IMR-90 (cell line): ENCODE measurements at regions not wholly inside any gene's neighbourhood (a gene's known extent, or its start where the extent isn't known, plus 50 kb on each side); places are given as distances from the start of the nearest gene placed in this dataset.

Experiments used
- ATAC-seq: fragments of 200-7000 bp; cut with Tn5 transposase; 2 replicates; pipeline ENCODE4 v1.9.1; 2020; ENCODE audit warnings: low read depth, mild to moderate bottlenecking, moderate library complexity
- BruUV-seq: library from RNA; stranded (reverse); fragments of 400-500 nt; replicated peaks from 2 replicates; lab custom pipeline; 2021; lab: Mats Ljungman, UMichigan
- CTCF ChIA-PET: fragments of 300-600 bp; formaldehyde crosslinking; extraction: SDS; loops from one replicate; lab custom pipeline; 2021; ENCODE audit warnings: antibody characterized with exemption; lab: Yijun Ruan, JAX
- POLR2A ChIA-PET: fragments of 300-600 bp; sonication (Branson Sonifier 250); formaldehyde crosslinking; loops from one replicate; lab custom pipeline; 2022; ENCODE audit warnings: antibody characterized with exemption; ENCODE audit not compliant: unreplicated experiment; lab: Charles Lee
- DNase-seq: peaks from one replicate; pipeline ENCODE4 v3.0.0; 2013
- H2AFZ ChIP-seq: replicated peaks from 2 replicates; pipeline ENCODE3; 2013; ENCODE audit warnings: low read length, mild to moderate bottlenecking; ENCODE audit not compliant: poor library complexity
- H2AK5ac ChIP-seq: 2 replicates; pipeline ENCODE4 v1.6.1; 2013; ENCODE audit warnings: low read depth, low read length, inconsistent platforms
- H2AK9ac ChIP-seq: replicated peaks from 2 replicates; pipeline ENCODE3; 2013; ENCODE audit warnings: mild to moderate bottlenecking, low read depth, low read length, moderate library complexity; ENCODE audit not compliant: poor library complexity
- H2BK120ac ChIP-seq: 2 replicates; pipeline ENCODE4 v1.6.1; 2013; ENCODE audit warnings: low read depth, low read length, inconsistent platforms
- H2BK15ac ChIP-seq: 3 replicates; pipeline ENCODE4 v1.6.1; 2013; ENCODE audit warnings: low read depth, low read length, inconsistent platforms
- H2BK20ac ChIP-seq: 2 replicates; pipeline ENCODE4 v1.6.1; 2013; ENCODE audit warnings: low read depth, mild to moderate bottlenecking, inconsistent platforms, low read length, moderate library complexity
- H2BK5ac ChIP-seq: 2 replicates; pipeline ENCODE4 v1.6.1; 2013; ENCODE audit warnings: mild to moderate bottlenecking, low read depth, low read length, inconsistent platforms; ENCODE audit not compliant: poor library complexity, severe bottlenecking
- H3K14ac ChIP-seq: replicated peaks from 2 replicates; pipeline ENCODE4 v1.6.1; 2013; ENCODE audit warnings: low read depth, low read length, inconsistent platforms
- H3K18ac ChIP-seq: 2 replicates; pipeline ENCODE4 v1.6.1; 2013; ENCODE audit warnings: low read depth, low read length, control low read depth
- H3K23ac ChIP-seq: 2 replicates; pipeline ENCODE4 v1.6.1; 2013; ENCODE audit warnings: low read depth, low read length, inconsistent platforms
- H3K27ac ChIP-seq: 2 replicates; pipeline ENCODE4 v1.5.1; 2013; ENCODE audit warnings: mild to moderate bottlenecking, control low read depth, low read length; ENCODE audit not compliant: insufficient read depth
- H3K27me3 ChIP-seq: 2 replicates; pipeline ENCODE4 v1.6.1; 2013; ENCODE audit warnings: low read length; ENCODE audit not compliant: control insufficient read depth, insufficient read depth
- H3K36me3 ChIP-seq: 2 replicates; pipeline ENCODE4 v1.6.1; 2013; ENCODE audit warnings: low read length, mixed read lengths; ENCODE audit not compliant: control insufficient read depth, insufficient read depth
- H3K4ac ChIP-seq: 2 replicates; pipeline ENCODE4 v1.6.1; 2013; ENCODE audit warnings: low read depth, low read length, inconsistent platforms
- H3K4me1 ChIP-seq: 2 replicates; pipeline ENCODE4 v1.6.1; 2013; ENCODE audit warnings: low read length, mixed read lengths; ENCODE audit not compliant: control insufficient read depth, insufficient read depth
- H3K4me2 ChIP-seq: 2 replicates; pipeline ENCODE4 v1.6.1; 2013; ENCODE audit warnings: low read depth, mild to moderate bottlenecking, control low read depth, low read length, moderate library complexity
- H3K4me3 ChIP-seq: 2 replicates; pipeline ENCODE4 v1.5.1; 2013; ENCODE audit warnings: low read depth, mild to moderate bottlenecking, control low read depth, low read length, moderate library complexity; ENCODE audit not compliant: insufficient read depth
- H3K56ac ChIP-seq: 2 replicates; pipeline ENCODE4 v1.6.1; 2013; ENCODE audit warnings: low read length, inconsistent platforms; ENCODE audit not compliant: insufficient read depth; ENCODE audit errors: extremely low read depth
- H3K79me1 ChIP-seq, 2 experiments: 2 replicates each; pipeline ENCODE4 v1.6.1; 2013; ENCODE audit warnings: low read length in 2 of 2, inconsistent platforms in 1 of 2, low read depth in 1 of 2
- H3K9ac ChIP-seq: 2 replicates; pipeline ENCODE4 v1.6.1; 2013; ENCODE audit warnings: low read depth, low read length, control low read depth
- H3K9me1 ChIP-seq: 2 replicates; pipeline ENCODE4 v1.6.1; 2013; ENCODE audit warnings: low read length, inconsistent platforms; ENCODE audit not compliant: insufficient read depth
- H3K9me3 ChIP-seq: 2 replicates; pipeline ENCODE4 v1.6.1; 2013; ENCODE audit warnings: low read length; ENCODE audit not compliant: control insufficient read depth, insufficient read depth
- H4K20me1 ChIP-seq: 2 replicates; pipeline ENCODE4 v1.6.1; 2013; ENCODE audit warnings: low read length, inconsistent platforms; ENCODE audit not compliant: insufficient read depth
- H4K5ac ChIP-seq: 2 replicates; pipeline ENCODE4 v1.6.1; 2013; ENCODE audit warnings: mild to moderate bottlenecking, low read depth, low read length, control low read depth
- H4K8ac ChIP-seq, 2 experiments: 2 replicates each; pipeline ENCODE4 v1.6.1; 2013; ENCODE audit warnings: low read depth in 2 of 2, low read length in 2 of 2, control low read depth in 1 of 2, inconsistent platforms in 1 of 2
- H4K91ac ChIP-seq: 2 replicates; pipeline ENCODE4 v1.6.1; 2013; ENCODE audit warnings: low read depth, low read length, inconsistent platforms; ENCODE audit not compliant: insufficient read depth
- BHLHE40 ChIP-seq: fragments of 150-350 bp; IDR thresholded peaks from 2 replicates; pipeline ENCODE4 v1.6.1; 2016; ENCODE audit warnings: mild to moderate bottlenecking, low read depth, low read length
- MAFK ChIP-seq: IDR thresholded peaks from 2 replicates; pipeline ENCODE4 v1.6.1; 2012; ENCODE audit warnings: low read depth, low read length, improper control_type of control experiment
- SMC3 ChIP-seq: fragments of 150-350 bp; IDR thresholded peaks from 2 replicates; pipeline ENCODE4 v1.6.1; 2016; ENCODE audit warnings: low read depth, mild to moderate bottlenecking, antibody characterized with exemption, low read length, moderate library complexity
- WGBS, 2 experiments: methylation state at CpG; one replicate each; pipeline versions ENCODE4 v1.1.5 to v1.1.7; 2013; ENCODE audit warnings: missing lambda C conversion rate in 2 of 2; ENCODE audit not compliant: insufficient read length in 1 of 2; ENCODE audit errors: extremely low coverage in 2 of 2; 5-methylcytosine and 5-hydroxymethylcytosine counted together
- dilution Hi-C: fragments of 300-500 bp; cut with HindIII; formaldehyde crosslinking; loops from one replicate; pipeline ENCODE4 v1.14.3; 2018; ENCODE audit warnings: low sequenced_read_pairs; ENCODE audit not compliant: unreplicated experiment
- in situ Hi-C: fragments of 300-500 bp; cut with MboI; formaldehyde crosslinking; loops from 3 replicates; pipeline ENCODE4 v1.14.3; 2019; ENCODE audit warnings: low sequenced_read_pairs, inconsistent platforms, mixed read lengths
- intact Hi-C: fragments of 100-400 bp; cut with micrococcal nuclease; formaldehyde crosslinking; loops from 2 replicates; pipeline ENCODE4 v1.10.0; 2022
- TF ChIP-seq, protein P1 (sequence below): fragments of 150-350 bp; IDR thresholded peaks from 2 replicates; pipeline ENCODE4 v1.6.1; 2016; ENCODE audit warnings: low read depth, mild to moderate bottlenecking, low read length, moderate library complexity, borderline replicate concordance

DNA sequence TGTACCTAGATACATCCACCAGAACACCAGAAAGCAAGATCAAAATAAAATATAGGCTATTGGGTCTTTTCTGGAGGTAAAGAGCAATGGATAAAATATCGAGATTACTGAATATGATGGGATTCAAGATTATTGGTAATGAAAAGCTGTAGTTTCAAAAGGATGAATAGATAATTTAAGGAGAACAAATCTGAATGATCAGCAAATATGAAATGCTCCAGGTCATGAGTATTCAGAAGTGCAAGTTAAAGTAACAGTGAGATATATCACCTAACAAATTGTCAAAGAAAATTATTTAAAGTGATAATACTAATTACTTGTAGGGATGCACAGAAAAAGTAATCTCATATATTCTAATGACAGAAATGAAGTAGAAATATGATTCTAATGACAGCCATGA lies 409.6 kb upstream of the MDFIC2 start:
- Histone ChIP-seq H3K4me3 (no peak overlapping the region), H3K14ac (no peak overlapping the region), H4K91ac (no peak overlapping the region), H3K9me3 (no peaks in the 10 kb centered on the region), H2BK20ac (no peak overlapping the region), H3K36me3 (no peaks in the 10 kb centered on the region), H2AK9ac (no peak overlapping the region), H2AFZ (no peak overlapping the region), H4K5ac (no peak overlapping the region), H3K4me2 (no peak overlapping the region), H3K4ac (no peak overlapping the region), H4K20me1 (no peaks in the 10 kb centered on the region), H3K27ac (no peak overlapping the region), H3K9ac (no peak overlapping the region), H3K9me1 (0 out of 2 replicates have a peak, but pooled peaks cover 5% of the 10 kb centered on the region), H3K18ac (no peak overlapping the region), H2BK120ac (no peak overlapping the region), H3K23ac (no peak overlapping the region), H4K8ac (no peak overlapping the region), H3K4me1 (peaks cover 4% of the 10 kb centered on the region), H3K79me1 (no peaks in the 10 kb centered on the region), H3K27me3 (no peaks in the 10 kb centered on the region), H2BK5ac (no peak overlapping the region), H2AK5ac (no peak overlapping the region), H3K56ac (no peak overlapping the region), H2BK15ac (no peak overlapping the region)
- WGBS, 2 experiments: no CpG with 5 or more reads among the region's 1 CpG
- intact Hi-C loops (no loop called here), in situ Hi-C loops (loop anchor here (25.0 kb wide), 2 partner anchors 590 to 890 kb away; no protein-coding TSS in a partner anchor), dilution Hi-C loops (no loop called here)
- BruUV-seq: no TSS peak
- TF ChIP-seq SMC3 (no peak), MAFK (peak; percentile 33; the same call in 1 of the 2 replicates), BHLHE40 (no peak)
- TF ChIP-seq, protein P1, sequence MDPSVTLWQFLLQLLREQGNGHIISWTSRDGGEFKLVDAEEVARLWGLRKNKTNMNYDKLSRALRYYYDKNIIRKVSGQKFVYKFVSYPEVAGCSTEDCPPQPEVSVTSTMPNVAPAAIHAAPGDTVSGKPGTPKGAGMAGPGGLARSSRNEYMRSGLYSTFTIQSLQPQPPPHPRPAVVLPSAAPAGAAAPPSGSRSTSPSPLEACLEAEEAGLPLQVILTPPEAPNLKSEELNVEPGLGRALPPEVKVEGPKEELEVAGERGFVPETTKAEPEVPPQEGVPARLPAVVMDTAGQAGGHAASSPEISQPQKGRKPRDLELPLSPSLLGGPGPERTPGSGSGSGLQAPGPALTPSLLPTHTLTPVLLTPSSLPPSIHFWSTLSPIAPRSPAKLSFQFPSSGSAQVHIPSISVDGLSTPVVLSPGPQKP: no peak
- ChIA-PET CTCF (interaction anchor here (1.7 kb wide), 1 partner anchor 959 kb away, joined by 4 read pairs; no protein-coding TSS in a partner anchor), POLR2A (no interaction called here)
- ATAC-seq: no peak
- DNase-seq: no peak
